GM20431 (cell line): ENCODE measurements at regions not wholly inside any gene's neighbourhood (a gene's known extent, or its start where the extent isn't known, plus 50 kb on each side); places are given as distances from the start of the nearest gene placed in this dataset.

ENCODE experiments used
- in situ Hi-C: fragments of 300-500 bp; cut with MseI, MboI; formaldehyde crosslinking; loops from one replicate; pipeline ENCODE4 v1.15.0; 2020; ENCODE audit warnings: low sequenced_read_pairs; ENCODE audit not compliant: unreplicated experiment

DNA sequence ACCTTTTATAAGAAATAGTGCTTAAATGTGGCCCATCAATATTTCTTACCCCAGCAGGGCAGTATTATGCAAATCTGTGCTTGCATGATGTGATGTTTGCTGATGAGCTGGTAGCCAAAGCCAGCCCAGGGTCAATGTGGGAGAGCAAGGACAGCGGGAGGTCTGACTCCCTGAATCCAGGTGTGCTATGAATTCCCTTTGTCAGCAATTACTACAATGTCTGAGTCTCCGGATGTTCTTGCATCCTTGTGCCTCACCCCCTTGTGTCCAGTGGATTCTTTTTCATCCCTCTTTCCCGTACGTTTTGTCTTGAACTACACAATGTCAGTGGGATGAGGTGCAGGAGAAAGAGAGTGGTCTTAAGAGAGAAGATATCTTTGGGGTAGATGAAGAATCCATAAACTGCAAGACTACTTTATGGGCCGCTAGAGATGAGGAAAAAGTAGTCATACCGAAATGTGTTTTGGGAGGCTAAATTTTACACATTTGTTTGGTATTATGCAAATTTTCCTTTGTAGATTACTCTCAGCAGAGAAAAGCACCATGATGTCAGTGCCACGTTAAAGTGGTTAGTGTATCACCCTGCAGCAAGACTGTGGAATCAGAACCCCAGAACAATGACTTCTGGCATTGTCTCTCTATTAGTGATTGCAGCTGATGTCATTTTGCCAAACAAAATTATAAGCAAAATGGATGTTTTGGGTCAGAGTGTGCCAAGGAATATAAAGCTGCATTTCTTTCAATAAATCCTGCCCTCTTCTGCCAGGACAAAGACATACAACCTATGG, 53.5 kb upstream of the TSHZ3 start:
- in situ Hi-C loops = no loop called here

DNA sequence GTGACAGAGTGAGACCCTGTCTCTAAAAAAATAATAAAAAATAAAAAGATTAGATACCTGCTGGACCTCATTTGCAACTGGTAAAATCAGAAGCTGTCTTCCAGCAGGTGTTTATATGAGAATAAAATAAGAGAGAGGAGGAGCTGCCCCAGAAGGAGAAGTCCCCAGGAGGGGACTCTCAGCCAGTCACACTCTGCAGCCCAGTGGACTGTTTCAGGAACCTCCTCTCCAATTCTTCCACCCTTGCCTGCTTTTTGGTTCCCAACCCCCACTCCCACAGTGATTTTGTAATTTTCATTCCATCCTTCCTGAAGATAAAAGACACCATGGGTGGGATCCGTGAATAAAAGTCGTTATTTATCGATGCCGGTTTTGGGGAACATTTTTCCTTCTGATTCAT, 56.9 kb upstream of the TSHZ3 start:
- in situ Hi-C loops = no loop called here

DNA sequence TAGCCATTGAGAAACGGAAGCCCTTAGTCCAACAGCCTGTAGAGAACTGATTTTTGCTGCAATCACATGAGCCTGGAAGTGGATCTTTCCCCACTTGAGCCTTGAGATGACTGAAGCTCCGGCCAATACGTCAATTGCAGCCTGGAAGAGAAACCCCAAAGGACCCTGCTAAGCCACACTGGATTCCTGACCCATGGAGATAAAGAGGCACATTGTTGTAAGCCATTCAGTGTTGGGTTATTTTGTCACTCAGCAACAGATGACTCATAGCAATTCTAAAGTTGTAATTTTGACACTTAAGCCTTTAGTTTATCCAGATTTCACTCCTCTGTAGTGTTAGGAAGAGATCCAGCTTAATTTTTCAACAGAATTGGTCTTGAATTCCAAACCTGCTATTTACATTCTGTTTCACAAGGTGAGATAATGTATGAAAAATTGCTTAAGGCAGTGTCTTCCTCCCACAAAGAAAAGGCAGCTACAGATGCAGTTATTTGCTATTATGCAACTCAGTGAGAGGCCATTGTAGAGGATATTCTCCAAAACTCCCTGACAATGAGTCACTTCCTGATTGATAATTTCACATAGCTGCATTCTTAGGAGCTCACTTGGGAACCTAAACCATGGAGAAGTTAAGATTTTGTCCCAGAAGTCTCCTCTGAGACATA, 59.4 kb upstream of the TSHZ3 start:
- in situ Hi-C loops = no loop called here

DNA sequence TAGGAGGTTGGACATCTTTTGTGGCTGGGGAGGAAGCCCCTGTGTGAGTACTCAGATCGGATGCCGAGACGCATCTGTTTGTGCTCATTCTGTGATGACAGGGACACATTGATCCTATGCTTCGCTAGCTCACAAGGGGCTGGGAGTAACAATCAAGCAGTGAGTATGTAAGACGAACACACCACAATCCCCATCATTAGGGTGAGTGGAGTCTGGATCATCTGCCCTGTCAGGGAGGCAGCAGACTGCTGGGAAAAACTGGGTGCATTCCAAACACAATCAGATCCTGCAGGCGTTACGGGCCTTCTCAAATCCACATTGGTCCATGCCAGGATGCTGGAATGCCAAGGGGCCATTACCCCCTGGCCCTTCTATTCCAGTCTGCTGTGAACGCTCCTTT, 64.1 kb upstream of the TSHZ3 start:
- in situ Hi-C loops = no loop called here

DNA sequence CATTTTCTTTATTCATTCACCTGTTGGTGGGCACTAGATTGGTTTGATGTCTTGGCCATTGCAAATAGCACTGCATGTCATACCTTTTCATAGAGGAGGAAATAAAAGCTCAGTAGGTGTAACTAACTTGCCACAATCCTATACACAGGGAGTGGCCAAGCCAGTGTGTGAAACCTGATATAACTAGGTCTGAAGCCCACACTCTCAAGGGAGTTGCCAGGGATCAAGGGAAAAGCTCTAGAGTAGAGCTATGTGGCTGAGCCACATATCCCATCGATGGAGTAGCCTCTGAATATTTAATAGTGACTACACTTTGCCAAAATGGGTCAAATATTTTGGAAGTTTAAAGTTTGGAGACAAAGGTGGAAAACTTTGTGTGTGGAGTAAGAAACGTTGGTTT, 66.1 kb upstream of the TSHZ3 start:
- in situ Hi-C loops = no loop called here

DNA sequence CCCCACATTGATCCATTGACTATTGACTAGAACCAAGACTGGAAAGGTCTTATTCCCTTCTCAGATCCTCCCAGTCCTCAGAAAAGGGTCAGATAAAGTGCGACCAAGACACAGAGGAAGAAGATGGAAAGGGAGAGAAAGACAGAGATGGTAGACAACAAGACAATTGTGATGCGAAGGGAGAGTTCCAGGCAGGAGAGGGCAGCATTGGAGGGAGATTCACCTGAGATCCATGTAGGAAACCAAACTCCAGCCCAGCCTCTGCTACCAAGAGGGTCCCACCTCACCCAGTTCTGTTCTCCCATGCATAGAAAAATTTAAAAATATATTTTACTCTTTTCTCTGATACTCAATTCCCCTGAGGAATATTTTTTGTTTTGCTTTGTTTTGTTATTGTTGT, 67.3 kb upstream of the TSHZ3 start:
- in situ Hi-C loops = no loop called here

DNA sequence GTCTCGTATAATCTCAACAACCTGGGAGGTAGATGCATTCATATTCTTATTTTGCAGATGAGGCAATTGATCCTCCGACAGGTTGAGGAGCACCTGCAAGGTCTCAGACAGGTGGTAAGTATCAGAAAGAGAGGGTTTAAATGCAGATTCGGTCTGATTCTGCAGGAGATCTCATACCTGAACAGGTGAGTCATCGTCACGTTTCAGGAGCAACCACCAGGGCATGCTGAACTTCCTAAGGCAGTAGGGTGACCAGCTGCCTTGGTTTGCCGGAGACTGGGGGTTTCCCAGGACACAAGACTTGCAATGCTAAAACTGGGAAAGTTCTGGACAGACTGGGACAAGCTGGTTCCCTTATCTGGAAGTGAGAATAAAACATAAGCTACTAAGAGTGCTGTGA, 68.8 kb upstream of the TSHZ3 start:
- in situ Hi-C loops = no loop called here

DNA sequence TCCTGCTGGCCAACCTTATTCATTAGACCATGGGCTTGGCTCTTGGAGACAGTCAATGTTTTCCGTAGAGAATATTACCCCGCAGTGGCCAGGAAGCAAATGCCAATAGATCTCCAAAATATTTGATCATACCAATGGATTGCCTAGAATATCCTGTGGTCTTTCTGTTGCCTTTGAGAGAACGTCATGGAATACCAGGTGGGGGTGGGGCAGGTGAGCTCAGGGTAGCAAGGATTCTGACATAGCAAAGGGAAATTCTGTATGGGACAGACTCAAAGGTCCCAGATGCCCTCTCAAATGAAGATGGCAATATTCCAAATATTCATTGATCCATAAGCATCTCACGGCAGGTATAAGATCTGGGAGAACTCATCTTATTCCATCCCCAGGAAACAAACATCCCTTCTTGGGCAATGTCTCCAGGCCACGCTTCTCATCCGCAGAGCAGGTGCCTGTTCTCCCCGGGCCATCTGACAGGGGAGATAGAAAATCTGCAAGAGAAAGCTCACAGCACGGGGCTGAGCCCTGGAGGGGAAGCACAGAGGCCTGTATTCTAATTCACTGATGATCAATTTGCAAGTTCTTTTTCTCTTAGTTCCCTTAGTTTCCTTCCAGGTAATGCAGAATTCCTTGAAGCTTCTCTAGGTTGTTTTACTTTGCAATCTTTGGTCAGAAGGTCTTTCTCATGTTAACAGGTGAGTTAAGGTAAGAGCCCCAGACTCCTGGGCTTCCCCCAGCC, 69.6 kb upstream of the TSHZ3 start:
- in situ Hi-C loops = no loop called here

DNA sequence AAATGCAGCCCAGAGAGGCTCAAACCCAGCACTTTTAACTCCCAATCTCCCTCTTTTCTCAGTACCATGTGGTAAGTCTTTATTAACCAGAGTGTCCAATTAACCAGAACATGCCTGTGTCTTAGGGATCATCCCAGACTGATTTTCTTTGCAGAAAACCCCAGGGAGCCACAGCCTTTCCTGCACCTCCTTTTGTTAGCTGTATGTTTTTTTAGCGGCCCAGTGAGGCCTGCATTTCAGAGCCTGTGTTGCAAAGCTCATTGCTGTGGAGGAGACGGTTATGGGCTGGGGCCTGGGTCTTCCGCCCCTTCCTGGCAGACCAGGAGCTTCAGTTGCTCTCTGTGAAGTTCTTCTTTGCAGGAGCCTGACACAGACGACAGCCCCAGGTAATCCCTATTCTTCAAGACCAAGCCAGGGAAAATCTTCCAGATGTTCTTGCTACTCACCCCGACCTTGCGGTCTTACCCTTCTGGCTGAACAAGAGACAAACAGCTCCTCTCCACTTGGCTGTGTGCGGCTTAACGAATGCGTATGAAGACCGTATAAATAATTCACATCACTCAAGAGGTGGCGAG, 70.7 kb upstream of the TSHZ3 start:
- in situ Hi-C loops = no loop called here

DNA sequence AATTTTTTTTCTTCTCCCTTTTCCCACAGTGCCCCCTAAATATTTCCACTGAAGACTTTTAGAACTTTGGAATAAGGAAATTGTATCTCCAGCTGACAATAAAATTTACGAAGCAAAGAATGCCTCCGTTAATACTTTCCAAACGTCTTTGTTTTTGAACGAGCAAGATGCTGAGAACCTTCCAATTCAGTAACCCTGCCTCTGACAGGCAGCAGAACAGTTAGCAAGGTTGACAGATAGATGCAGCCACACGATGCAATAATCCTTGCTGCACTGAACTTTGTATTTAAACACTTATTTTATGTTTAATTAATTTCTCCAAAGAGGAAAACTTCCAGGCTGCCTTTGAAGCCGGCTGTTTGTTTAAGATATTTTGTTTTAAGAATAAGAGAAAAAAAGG, 71.8 kb upstream of the TSHZ3 start:
- in situ Hi-C loops = no loop called here

DNA sequence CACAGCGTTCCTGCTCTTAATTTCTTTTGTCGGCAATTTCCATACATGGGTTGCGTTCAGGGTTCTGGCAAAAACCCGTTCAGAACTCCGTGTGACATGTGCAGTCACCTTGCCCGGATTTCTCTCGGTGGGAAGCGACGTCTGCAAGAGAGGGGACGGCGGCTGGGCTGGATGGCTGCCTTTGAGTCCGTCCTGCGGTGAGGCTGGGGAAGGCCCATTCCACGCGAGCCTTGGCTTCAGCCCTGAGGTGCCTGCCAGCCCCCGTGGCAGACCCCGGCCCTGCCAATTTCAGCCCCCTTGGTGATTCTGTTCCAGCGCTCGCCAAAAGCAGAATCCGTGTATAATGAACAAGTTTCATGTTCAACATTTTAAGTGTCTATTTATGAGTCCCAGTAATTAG, 72.6 kb upstream of the TSHZ3 start:
- in situ Hi-C loops = no loop called here

DNA sequence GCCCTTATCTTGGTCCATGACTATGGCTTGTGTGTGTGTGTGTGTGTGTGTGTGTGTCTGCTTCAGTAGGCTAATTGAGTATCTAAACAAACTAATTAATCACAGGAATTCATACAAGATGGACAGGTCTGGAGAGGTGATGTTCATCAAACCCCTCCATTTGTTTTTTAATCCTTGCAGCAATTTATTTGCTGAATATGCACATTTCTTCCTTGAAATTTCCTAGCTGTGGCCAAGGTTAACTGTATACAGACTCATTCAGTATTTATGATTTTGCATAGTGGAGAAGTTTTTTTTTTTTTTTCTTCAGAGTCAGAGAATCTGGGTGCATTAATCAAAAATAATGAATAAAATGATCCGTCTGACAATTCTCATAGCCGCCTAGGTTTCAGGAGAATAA, 74.7 kb upstream of the TSHZ3 start:
- in situ Hi-C loops = no loop called here

DNA sequence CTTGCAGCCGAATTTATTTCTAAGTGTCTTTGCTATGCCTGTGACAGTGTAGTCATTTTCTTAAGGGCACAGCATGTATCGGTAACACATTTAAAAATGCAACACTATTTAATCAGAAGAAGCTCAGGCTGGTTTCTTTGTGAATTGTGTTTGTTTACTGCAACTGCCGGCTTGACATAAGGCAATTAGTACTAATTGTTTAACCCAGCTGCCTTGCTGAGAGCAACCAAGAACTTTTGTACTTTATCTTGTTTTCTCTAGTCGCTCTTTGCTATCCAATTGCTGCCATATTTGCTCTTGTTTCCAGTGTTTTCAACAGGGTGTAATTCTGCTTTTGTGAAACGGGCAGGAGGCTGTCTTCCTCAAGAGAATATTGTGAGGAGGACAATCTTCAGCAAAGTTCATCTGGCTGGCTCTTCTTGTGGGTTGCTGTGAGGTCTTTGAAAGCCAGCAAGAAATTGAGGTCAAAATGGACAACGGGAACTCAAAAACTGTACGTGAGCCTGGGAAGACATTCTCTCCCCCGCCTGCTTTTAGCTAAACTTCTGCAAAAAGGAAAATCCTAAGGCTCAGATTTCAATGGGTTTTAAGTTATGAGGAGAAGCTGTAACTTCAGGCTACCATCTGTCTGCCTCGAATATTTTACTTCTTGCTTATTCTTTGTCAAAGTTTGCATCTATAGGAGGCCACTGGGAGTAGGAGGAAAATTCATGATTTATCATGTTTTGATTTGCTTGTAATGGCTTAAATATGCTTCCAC, 75.8 kb upstream of the TSHZ3 start:
- in situ Hi-C loops = no loop called here

DNA sequence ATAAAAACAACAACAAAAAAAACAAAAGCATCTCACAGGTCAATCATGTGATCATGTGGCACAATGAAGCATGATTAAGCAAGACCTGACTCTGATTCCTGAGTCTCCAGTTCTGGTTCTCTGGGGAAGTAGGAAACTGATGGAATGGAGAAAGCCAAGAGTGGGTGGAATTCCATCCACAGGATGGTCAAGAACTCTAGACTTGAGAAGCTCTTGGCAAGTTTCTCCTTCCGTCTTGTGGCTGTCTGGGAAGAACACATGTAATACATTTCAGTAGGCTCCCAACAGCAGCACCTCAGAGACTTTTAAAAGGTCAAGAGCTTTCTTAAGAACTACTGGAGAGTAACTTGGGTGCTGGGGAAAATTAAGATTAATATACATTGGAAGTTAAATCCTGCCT, 78.6 kb upstream of the TSHZ3 start:
- in situ Hi-C loops = no loop called here

DNA sequence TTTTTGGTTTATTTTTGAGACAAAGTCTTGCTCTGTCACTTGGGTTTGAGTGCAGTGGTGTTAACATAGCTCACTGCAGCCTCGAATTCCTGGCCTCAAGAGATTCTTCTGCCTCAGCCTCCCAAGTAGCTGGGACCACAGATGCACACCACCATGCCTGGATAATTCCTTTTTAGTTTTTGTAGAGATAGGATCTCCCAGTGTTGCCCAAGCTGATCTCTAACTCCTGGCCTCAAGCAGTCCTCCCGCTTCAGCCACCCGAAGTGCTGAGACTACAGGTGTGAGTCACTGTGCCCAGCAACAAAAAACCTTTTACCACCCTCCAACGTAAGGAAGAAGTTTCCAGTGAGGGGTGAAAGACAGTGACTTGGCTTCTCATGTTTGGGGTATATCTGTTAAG, 81.1 kb upstream of the TSHZ3 start:
- in situ Hi-C loops = no loop called here

DNA sequence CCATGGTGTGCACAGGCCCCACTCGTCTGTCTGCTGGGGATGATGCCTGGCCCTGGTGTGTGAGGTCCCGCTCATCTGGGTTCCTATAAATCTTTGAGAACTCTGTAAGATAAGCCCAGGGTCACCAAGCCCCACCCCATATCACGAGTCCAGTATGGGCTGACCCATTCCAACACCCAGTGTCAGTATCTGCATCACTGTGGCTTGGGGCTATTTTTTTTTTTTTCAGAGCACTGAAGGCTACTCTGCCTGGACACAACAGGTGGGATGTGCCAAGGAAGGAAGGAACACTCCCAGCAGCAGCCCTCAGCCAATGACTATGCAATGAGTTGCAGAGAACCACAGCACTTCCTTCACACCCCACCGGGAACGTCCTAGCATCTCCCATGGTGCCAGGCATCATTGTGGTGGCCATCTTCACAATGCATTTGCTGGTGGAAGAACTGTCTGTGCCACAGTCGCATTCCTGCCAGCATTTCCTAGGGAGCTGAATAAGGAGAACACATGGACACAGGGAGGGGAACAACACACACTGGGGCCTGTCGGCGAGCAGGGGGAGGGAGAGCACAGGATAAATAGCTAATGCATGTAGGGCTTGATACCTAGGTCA, 83.1 kb upstream of the TSHZ3 start:
- in situ Hi-C loops = no loop called here

DNA sequence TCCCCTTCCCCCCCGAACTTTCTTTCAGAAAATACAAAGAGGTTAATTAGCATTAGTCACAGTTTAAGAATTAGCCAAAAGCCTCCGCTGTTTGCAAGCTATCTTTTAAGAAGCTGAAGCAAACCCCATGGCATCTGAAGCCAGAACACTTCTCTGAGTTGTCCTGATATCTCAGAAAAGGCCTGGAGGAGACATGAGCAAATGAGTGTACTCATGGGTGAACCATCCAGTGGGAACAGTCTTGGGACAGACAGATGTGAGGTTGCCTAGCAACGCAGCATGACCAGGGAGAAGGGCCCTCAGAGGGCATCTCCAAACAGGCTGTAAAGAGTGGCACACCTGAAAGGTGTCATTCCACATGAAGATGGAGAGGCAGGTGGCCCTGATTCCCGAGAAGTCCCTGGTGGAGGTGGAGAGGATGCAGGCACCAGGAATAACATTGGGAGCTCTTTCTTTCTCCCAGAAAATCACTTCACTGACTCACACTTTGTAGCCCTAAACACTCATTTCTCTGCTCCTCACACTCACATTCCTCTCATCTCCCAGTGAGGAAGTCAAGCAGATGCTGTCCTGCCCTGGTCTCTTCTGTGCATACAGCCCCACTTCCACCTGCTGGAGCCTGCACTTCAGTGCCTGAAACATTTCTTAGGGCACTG, 87.0 kb upstream of the TSHZ3 start:
- in situ Hi-C loops = no loop called here

DNA sequence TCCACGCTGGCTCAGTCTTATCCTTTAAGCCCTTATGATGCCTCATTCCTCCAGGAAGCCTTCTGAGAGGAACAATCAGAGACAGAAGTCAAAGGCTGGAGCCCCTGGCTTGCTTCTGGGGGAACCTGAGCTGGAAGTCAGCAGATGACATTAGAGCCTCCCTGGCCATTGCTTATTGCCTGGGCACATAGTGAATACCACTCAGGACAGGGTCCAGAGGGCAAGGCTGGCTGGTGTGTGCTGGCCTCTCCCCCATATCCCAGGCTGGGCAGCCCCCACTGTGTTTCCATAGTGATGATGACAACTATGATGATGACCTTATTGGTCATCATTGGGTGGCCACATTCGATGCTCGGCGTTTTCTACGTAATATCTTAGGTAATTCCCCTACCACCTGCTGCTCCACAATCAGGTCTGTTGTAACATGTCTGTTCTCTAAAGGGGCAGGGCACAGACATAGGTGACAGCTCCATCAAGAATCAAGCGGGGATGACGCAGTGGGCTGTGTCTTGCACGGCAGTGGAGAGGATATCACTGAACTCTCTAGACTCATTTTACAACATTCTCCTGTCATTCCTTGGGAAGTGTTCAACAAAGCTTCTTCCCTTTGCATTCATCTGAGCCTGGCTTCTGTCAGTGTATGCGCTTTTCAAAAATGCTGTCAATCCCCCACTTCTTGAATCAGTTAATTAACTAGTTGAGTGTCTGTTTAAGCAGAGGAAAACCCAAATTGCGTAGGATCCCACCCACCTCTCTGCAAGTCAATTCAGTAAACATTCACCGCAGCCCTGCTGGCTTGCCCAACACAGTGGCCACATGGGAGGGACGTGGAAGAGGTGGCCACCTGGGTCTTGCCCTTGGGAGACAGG, 89.4 kb upstream of the TSHZ3 start:
- in situ Hi-C loops = no loop called here

DNA sequence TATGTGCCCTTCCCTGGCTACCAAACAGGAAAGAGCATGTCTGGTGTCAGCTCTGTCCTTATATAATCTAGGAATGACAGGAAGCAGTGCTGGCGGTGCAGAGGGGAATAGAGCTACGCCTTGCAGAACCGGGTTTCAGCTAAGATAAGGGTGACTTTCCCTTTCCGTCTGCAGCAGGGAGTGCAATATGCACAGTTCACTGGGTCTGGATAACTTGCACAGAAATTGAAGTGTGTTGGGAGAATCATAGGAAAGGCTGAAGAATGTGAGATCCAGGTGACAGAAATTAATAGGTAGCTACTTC, 90.0 kb upstream of the TSHZ3 start:
- in situ Hi-C loops = no loop called here
